ENCODE measurements at regions not wholly inside any gene's neighbourhood (a gene's known extent, or its start where the extent isn't known, plus 50 kb on each side); places are given as distances from the start of the nearest gene placed in this dataset.

DNA sequence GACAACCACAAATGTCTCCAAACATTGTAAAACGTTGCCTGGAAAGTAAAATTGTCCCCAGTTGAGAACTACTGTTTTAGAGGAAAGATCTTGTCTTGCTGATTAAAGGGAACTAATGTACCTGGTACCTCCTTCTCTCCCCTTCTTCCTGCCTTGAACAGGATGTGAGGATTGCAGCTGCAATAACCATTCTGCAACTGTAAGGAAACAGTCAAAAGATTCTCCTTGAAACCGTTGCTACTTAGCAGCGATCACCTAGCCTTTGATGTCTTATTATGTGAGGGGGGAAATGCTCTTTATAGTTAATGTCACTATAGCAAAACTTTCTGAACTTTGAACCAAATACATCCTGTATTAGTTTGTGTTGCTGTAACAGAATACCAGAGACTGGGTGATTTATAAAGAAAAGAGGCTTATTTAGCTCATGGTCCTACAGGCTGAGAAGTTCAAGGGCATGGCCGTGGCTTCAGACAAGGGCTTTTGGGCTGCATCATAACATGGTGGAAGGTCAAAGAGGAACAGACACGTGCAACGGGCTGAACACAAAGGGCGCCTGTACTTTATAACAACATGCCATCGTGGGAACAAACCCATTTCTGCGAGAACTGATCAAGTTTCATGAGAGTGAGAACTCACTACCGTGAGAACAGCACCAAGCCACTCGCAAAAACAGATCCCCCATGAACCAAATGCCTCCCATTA lies 54.2 kb upstream of the PARD3 start:
- TF ChIP-seq EZH2 (IDR thresholded peaks at IDR 0.05; ENCODE audit: insufficient read depth, poor library complexity, severe bottlenecking) (no peak), EZH2phosphoT487 (IDR thresholded peaks at IDR 0.05; ENCODE audit: insufficient read depth, low read depth) (no peak)
